Epithelial cell of esophagus (primary cell): ENCODE measurements at regions not wholly inside any gene's neighbourhood (a gene's known extent, or its start where the extent isn't known, plus 50 kb on each side); places are given as distances from the start of the nearest gene placed in this dataset.

Experiments used
- DNase-seq: peaks from one replicate; pipeline ENCODE4 v3.0.0; 2010; ENCODE audit warnings: low read depth
- H3K4me3 ChIP-seq: 2 replicates; pipeline ENCODE4 v1.5.1; 2011; ENCODE audit warnings: mild to moderate bottlenecking, low read length, control low read depth
- CTCF ChIP-seq: IDR thresholded peaks from 2 replicates; pipeline ENCODE4 v1.5.1; 2011; ENCODE audit warnings: low read depth, mild to moderate bottlenecking, low read length, control low read depth, inconsistent platforms; ENCODE audit not compliant: insufficient read depth; ENCODE audit errors: missing control alignments

- TF ChIP-seq CTCF = no peak
- H3K4me3 ChIP-seq = no peak overlapping the region
- no peak for DNase-seq
These were observed 253.3 kb downstream of the PLPP3 start for GRCh38 chr1:56326056-56326455.

GRCh38 chr1:56324504-56324903 is 254.9 kb downstream of the PLPP3 start:
- no peak overlapping the region for H3K4me3 ChIP-seq
- no peak for TF ChIP-seq CTCF
- no peak for DNase-seq

- DNase-seq = peak; percentile 10
- TF ChIP-seq CTCF = no peak
These were observed 257.2 kb downstream of the PLPP3 start for GRCh38 chr1:56322211-56322610.

GRCh38 chr1:56321150-56321490 is 258.2 kb downstream of the PLPP3 start:
- no peak overlapping the region for H3K4me3 ChIP-seq
- TF ChIP-seq CTCF = no peak
- no peak for DNase-seq

More at GRCh38 chr1:56322211-56322610, 257.2 kb downstream of the PLPP3 start:
- no peak overlapping the region for H3K4me3 ChIP-seq

GRCh38 chr1:56320464-56321149 is 258.8 kb downstream of the PLPP3 start:
- TF ChIP-seq CTCF = no peak
- H3K4me3 ChIP-seq = no peak overlapping the region
- no peak for DNase-seq

GRCh38 chr1:56317722-56318121 is 261.6 kb downstream of the PLPP3 start:
- DNase-seq = no peak
- H3K4me3 ChIP-seq = no peak overlapping the region
- TF ChIP-seq CTCF = no peak

- no peak for TF ChIP-seq CTCF
- no peak for DNase-seq
- H3K4me3 ChIP-seq = no peak overlapping the region
These were observed 263.9 kb downstream of the PLPP3 start for GRCh38 chr1:56315293-56315942.
